OCI-LY1 (cell line): ENCODE measurements at regions not wholly inside any gene's neighbourhood (a gene's known extent, or its start where the extent isn't known, plus 50 kb on each side); places are given as distances from the start of the nearest gene placed in this dataset.

ENCODE experiments used
- CTCF ChIP-seq: fragments of 200-600 bp; sonication (generic), shearing (Covaris generic); IDR thresholded peaks from 2 replicates; pipeline ENCODE4 v1.5.1; 2017; ENCODE audit warnings: mild to moderate bottlenecking, antibody characterized with exemption, low read length, moderate library complexity, mixed read lengths
- EZH2 ChIP-seq: fragments of 200-600 bp; sonication (generic), shearing (Covaris generic); IDR thresholded peaks from 2 replicates; pipeline ENCODE4 v1.8.0; 2017; ENCODE audit warnings: borderline replicate concordance, mixed run types, mild to moderate bottlenecking, antibody characterized with exemption, low read length, moderate library complexity, mixed read lengths

- TF ChIP-seq CTCF (no peak), EZH2 (no peak)
These were observed 293.1 kb upstream of the LYPLAL1 start for GRCh38 chr1:218880484-218881060.
